Brain microvascular endothelial cell (primary cell): ENCODE measurements at regions not wholly inside any gene's neighbourhood (a gene's known extent, or its start where the extent isn't known, plus 50 kb on each side); places are given as distances from the start of the nearest gene placed in this dataset.

Source experiments
- DNase-seq: peaks from one replicate; pipeline ENCODE4 v3.0.0-alpha.2; 2020
- H3K27ac ChIP-seq: fragments of 250-450 bp; sonication (Bioruptor Pico); 2 replicates; pipeline ENCODE4 v1.5.1; 2020; ENCODE audit warnings: mild to moderate bottlenecking, moderate library complexity
- H3K27me3 ChIP-seq: fragments of 250-450 bp; sonication (Bioruptor Pico); replicated peaks from 2 replicates; pipeline ENCODE4 v1.5.1; 2020; ENCODE audit warnings: mild to moderate bottlenecking
- H3K36me3 ChIP-seq: fragments of 250-450 bp; sonication (Bioruptor Pico); replicated peaks from 2 replicates; pipeline ENCODE4 v1.5.1; 2020; ENCODE audit warnings: mild to moderate bottlenecking
- H3K4me3 ChIP-seq: 2 replicates; pipeline ENCODE4 v1.5.1; 2011; ENCODE audit warnings: low read depth, mild to moderate bottlenecking, control low read depth, low read length, moderate library complexity
- in situ Hi-C: cut with HindIII; loops from 2 replicates; pipeline ENCODE4 v1.10.0; 2017; ENCODE audit warnings: low sequenced_read_pairs, low pct_ligation_motif_present
- TF ChIP-seq, protein P1 (sequence below): IDR thresholded peaks from 2 replicates; pipeline ENCODE4 v1.5.1; 2011; ENCODE audit warnings: low read depth, mild to moderate bottlenecking, moderate library complexity, low read length, control low read depth, inconsistent platforms; ENCODE audit errors: missing control alignments

DNA sequence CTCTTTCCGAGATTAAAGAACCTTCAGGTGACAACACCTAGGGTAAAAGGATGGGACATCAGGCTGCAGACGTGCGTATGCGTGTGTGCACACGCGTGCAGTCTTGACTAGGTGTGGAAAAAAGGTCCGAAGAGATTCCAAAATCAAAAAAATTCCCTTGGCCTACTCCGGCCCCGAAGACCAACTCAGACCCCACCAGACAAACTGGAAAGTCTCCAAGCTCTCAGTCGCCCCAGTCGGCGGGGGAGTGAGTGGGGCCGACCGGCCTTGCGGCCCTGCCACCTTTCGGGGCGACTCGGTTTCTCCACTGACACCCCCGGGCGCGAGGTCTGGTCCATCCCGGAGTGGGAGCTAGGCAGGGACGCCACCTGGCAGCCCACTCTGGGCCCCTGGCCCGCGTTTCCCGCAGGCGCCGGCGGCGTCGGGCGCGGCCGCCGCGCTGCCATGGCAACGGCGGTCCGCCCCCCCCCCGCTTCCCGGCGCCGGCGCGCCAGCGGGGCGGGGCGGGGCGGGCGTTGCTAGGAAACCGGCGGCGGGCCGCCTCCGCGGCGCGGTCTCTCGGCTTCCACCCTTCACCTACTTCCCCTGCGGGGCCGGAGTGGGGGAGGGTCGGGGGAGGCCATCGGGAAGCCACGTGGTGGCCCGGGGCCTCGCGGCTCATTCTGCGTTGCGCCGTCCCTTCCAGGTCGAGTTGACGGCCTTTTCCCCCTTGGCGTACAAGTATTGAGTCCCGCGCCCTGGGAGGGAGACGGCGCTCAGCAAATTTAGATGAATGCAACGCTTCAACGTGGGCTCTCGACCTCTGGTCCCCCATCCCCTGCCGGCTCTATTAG, 253.1 kb downstream of the EFCAB11 start:
- peak; percentile 42 for DNase-seq
- Histone ChIP-seq H3K27ac (peak overlapping the region; percentile 24), H3K36me3 (no peaks in the 10 kb centered on the region), H3K27me3 (no peaks in the 10 kb centered on the region), H3K4me3 (peak overlapping the region; percentile 67)
- in situ Hi-C loops = no loop called here
- TF ChIP-seq, protein P1, sequence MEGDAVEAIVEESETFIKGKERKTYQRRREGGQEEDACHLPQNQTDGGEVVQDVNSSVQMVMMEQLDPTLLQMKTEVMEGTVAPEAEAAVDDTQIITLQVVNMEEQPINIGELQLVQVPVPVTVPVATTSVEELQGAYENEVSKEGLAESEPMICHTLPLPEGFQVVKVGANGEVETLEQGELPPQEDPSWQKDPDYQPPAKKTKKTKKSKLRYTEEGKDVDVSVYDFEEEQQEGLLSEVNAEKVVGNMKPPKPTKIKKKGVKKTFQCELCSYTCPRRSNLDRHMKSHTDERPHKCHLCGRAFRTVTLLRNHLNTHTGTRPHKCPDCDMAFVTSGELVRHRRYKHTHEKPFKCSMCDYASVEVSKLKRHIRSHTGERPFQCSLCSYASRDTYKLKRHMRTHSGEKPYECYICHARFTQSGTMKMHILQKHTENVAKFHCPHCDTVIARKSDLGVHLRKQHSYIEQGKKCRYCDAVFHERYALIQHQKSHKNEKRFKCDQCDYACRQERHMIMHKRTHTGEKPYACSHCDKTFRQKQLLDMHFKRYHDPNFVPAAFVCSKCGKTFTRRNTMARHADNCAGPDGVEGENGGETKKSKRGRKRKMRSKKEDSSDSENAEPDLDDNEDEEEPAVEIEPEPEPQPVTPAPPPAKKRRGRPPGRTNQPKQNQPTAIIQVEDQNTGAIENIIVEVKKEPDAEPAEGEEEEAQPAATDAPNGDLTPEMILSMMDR = no peak

DNA sequence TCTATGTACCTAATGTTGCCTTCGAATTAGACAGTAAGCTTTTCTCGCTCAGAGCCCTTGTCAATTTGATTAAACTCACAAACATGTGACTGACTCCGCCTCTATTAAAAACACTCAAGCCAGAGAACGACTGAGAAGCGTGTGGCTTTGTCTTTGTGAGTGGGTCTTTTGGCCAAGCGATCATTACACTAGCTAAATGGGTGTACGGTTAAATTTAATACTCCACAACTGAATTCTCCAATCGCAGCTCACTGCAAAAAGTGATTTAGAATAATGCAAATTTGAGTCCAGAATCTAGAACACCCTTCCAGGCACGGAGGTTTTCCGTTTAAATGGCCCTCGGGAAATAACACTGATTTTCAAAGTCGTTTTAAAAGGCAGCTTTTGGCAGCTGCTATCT, 253.7 kb downstream of the EFCAB11 start:
- TF ChIP-seq, protein P1 = no peak
- Histone ChIP-seq H3K27me3 (no peaks in the 10 kb centered on the region), H3K4me3 (peak overlapping the region; percentile 67), H3K36me3 (no peaks in the 10 kb centered on the region), H3K27ac (no peak overlapping the region)
- DNase-seq = no peak
- in situ Hi-C loops = no loop called here

DNA sequence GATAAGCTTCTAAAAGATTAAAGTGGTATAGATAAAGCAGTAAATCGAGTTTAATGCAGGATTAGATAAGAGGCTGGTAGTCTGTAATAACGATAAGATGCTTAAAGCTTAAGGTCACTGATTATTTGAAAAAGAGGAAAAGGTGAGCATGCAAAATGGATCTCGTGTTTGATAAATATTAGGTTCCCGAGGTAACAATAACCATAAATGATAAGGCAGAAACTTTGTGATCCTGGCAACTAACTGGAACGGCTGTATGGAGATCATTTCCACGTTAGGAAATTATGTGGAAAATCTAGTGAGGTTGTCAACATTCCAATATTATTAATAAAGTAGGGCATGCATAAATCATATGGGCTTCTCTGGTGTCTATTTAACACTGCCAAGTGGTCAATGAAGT, 255.5 kb downstream of the EFCAB11 start:
- TF ChIP-seq, protein P1 = no peak
- no peak overlapping the region for H3K27ac ChIP-seq
- no peak overlapping the region for H3K4me3 ChIP-seq
- H3K27me3 ChIP-seq = no peaks in the 10 kb centered on the region
- in situ Hi-C loops = no loop called here
- no peaks in the 10 kb centered on the region for H3K36me3 ChIP-seq
- DNase-seq = no peak

DNA sequence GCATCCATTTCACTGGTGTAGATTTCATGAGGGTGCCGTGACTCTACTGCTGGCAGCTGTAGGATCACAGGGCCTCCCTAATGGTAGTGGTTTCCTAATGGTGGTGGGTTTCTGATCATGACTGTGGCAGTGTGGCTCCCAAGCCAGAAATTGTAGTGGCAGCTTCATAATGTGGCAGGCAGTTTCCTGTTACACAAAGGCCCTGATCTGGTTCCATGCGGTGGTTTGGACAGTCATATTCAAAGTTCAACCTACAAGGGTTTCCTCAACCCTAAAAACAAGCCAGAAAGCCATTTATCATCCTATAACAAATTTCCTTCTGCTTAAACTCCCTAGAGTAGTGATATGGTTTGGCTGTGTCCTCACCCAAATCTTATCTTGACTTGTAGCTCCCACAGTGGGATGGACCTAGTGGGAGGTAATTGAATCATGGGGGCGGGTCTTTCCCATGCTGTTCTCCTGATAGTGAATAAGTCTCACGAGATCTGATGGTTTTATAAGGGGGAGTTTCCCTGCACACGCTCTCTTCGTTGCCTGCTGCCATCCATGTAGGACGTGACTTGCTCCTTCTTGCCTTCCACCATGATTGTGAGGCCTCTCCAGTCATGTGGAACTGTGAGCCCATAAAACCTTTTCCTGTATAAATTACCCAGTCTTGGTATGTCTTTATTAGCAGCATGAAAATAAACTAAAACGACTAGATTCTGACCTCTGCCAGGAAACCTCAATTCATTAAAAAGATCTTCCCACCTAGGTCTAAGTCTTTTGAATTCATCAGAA, 257.1 kb downstream of the EFCAB11 start:
- Histone ChIP-seq H3K27ac (no peak overlapping the region), H3K27me3 (no peaks in the 10 kb centered on the region), H3K4me3 (no peak overlapping the region), H3K36me3 (no peaks in the 10 kb centered on the region)
- DNase-seq = no peak
- in situ Hi-C loops = no loop called here
- TF ChIP-seq, protein P1 = no peak

DNA sequence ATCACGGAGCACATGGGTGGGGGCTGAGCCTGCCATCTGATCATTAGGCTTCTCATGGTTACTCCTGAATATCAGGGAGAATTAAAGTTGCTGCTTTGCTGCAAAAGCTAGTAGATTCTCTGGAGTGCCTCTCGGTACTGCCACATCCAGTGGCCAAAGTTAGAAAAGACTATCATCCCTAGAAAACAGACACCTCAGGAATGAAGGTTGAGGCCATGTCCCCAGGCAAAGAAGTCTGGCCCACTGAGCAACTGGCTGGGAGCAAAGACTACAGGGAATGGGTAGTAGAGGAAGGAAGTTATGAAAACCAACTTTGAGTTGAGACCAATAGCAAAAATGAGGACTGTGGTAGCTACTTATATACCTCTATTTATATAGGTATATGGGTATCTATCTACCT, 258.7 kb downstream of the EFCAB11 start:
- TF ChIP-seq, protein P1 = no peak
- in situ Hi-C loops = no loop called here
- no peak overlapping the region for H3K27ac ChIP-seq

More for the DNA sequence above, 258.7 kb downstream of the EFCAB11 start:
- no peak overlapping the region for H3K4me3 ChIP-seq
- H3K36me3 ChIP-seq = no peaks in the 10 kb centered on the region
- H3K27me3 ChIP-seq = no peaks in the 10 kb centered on the region
- no peak for DNase-seq
